HG03060 (cell line): ENCODE measurements at regions not wholly inside any gene's neighbourhood (a gene's known extent, or its start where the extent isn't known, plus 50 kb on each side); places are given as distances from the start of the nearest gene placed in this dataset.
"Not testable (repeated sequence)": the region's sequence is repeated elsewhere in the genome, so short reads cannot be mapped to it uniquely, and the experiment has no call there.

Experiments used
- ATAC-seq: cut with Tn5 transposase; IDR thresholded peaks from one replicate; pipeline ENCODE4 v1.9.1; 2021; ENCODE audit warnings: low read depth, moderate number of reproducible peaks; ENCODE audit not compliant: unreplicated experiment

GRCh38 chr5:92676215-92677165 lies 904.5 kb downstream of the NR2F1-AS1 start:
- ATAC-seq, result no peak

DNA sequence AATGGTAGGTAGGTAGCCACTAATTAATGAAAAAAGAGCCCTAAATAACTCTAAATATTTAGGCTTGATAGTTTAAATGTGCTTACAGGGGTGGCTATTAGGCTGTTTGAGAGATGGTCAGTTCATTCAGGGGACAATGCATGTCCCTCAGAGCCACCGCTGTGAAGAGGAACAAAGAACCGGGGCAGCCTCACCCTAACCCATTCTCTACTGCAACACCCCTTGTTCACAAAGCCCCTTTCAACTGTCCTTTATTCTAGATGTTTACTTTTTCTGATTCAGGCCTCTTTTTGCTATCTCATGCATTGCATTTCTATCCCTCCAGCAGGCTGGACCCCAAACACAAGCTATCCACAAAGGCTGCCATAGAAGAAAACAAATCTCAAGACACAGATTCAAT lies 906.7 kb downstream of the NR2F1-AS1 start:
- no peak for ATAC-seq

GRCh38 chr5:92665506-92665905 lies 915.5 kb downstream of the NR2F1-AS1 start:
- ATAC-seq, result no peak

GRCh38 chr5:92662741-92663140 lies 918.3 kb downstream of the NR2F1-AS1 start:
- no peak for ATAC-seq

DNA sequence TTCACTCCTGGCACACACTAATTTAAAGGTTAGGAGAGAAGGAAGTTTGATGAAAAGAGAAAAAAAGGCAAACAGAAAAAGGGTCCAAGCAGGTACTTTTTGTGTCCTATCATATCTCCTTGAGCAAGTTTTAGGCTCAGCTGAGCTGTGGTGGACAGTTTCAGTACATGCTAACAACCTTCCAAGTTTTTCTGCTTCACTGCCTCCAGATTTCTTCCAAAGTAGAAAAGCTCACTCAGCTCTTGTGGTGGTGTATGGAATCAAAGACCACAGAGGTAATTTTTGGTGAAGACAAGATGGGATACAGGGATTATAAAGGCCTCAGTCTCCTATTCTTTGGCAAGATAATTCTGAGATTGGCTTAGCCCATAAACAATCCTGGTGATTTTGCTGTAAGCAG lies 921.8 kb downstream of the NR2F1-AS1 start:
- no peak for ATAC-seq

DNA sequence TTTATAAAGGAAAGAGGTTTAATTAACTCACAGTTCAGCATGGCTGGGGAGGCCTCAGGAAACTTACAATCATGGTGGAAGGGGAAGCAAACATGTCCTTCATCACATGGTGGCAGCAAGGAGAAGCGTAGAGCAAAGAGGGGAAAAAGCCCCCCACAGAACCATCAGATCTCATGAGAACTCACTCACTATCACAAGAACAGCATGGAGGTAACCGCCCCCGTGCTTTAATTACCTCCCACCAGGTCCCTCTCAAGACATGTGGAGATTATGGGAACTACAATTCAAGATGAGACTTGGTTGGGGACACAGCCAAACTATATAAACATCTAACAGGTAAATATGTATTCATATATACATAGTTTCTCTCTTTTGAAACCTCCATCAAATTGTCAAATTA lies 926.4 kb downstream of the NR2F1-AS1 start:
- not testable (repeated sequence) for ATAC-seq

GRCh38 chr5:92653730-92654461 lies 927.1 kb downstream of the NR2F1-AS1 start:
- no peak for ATAC-seq

- no peak for ATAC-seq
Observed at GRCh38 chr5:92652756-92653155, 928.3 kb downstream of the NR2F1-AS1 start.

- ATAC-seq, result no peak
Observed at GRCh38 chr5:92644266-92644886, 936.6 kb downstream of the NR2F1-AS1 start.

GRCh38 chr5:92641031-92641962 lies 939.7 kb downstream of the NR2F1-AS1 start:
- no peak for ATAC-seq

DNA sequence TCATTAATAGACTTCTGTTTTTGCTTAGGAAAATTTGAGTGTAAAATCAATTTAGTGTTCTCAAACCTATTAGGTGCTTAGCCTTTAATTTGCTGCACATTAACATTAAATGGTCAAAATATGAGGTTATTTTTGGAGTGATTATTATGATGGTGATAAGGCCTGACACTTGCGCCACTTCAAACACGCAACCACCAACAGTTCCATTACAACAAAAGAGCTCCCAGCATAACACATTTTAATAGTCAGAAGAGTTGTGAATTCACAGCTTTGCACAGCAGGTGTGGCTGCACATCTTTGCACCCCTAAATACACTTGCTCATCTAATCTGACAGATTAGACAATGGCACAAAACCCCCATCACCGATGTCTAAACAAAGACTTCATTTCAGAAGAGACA lies 940.7 kb downstream of the NR2F1-AS1 start:
- no peak for ATAC-seq

GRCh38 chr5:92637960-92638359 lies 943.1 kb downstream of the NR2F1-AS1 start:
- no peak for ATAC-seq

DNA sequence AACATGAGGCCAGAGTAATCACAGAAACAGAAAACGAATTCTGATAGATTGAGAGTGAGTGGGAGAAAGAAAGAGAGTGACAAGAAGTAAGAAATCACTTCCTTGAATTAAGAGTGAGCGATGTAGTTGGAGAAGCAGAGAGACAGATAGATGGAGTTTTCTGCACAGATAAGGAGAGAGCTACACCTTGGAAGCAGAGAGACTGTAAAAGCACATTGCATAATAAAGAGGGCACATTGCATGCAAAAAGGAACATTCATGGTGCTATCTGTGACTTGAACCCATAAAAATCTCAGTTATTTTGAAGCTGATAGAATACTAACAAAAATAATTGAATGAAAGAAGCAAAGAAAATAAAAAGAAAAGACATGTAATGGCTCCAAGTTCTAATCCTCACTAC lies 943.8 kb downstream of the NR2F1-AS1 start:
- no peak for ATAC-seq

- ATAC-seq, result no peak
Observed at GRCh38 chr5:92635001-92635461, 946.0 kb downstream of the NR2F1-AS1 start.

DNA sequence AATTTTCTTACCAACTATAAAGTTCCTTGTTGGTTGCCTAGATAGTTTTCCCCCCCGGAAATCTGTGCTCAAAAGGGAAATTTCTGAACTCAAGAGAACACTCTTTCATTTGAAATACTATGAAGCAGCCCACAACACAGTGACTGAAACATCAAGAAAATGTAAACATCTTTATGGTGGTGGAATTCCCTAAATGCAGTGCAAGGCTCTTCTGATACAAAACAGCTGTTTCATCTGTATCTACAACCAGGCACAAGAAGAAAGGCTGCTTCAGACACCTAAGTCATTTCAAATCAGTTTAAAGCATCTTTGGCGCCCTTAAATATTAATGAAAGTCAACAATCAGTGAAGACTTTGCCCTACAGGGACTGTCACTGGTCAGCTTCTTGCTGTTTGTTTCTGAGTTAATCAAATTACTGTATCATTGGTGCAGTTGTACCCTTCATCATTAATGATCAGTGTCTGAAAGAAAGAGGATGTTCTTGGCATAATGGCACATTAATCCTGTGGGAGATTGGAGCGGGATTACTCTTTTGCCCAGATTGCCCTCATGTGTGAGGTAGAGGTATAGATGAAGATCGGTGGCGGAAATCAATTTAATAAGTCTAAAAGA lies 947.0 kb downstream of the NR2F1-AS1 start:
- ATAC-seq, result no peak

DNA sequence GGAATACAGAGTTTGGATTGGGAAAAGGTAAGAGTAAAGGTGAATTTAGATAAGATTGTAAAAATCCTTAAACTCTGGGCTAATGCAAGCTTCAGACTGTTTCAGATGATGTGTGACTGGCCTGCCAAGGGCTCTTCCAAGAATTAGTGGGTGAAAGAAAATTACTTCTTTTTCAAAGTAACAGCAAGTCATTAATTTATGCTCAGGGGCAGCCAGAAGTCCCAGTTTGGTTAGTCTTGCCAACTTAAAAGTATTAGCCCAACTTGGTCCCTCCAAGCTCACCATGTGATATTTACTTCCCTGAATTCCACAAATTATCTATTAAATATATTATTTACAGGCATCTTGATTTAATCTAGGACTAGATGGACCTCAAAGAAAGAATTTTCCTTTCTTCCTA lies 947.8 kb downstream of the NR2F1-AS1 start:
- ATAC-seq, result no peak

- ATAC-seq, result not testable (repeated sequence)
Observed at GRCh38 chr5:92631237-92631701, 949.8 kb downstream of the NR2F1-AS1 start.

DNA sequence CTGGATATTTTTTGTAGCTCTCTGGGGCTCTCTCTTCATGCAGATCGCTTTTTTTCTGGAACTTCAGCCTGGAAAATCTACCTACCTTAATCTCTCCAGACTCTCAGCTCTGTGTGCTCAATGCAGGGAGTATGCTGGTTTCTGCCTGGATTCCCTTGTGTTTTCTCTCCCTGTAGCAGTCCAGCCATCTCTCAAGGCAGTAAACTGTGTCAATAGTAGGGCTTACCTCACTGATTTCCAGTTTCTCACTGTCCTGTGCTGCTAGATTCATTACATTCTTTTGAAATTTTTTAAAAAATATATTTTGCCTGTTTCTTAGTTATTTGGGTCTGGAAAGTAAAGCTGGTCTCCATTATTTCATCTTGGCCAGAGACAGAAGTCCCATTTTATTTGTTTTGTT lies 951.4 kb downstream of the NR2F1-AS1 start:
- ATAC-seq, result no peak

DNA sequence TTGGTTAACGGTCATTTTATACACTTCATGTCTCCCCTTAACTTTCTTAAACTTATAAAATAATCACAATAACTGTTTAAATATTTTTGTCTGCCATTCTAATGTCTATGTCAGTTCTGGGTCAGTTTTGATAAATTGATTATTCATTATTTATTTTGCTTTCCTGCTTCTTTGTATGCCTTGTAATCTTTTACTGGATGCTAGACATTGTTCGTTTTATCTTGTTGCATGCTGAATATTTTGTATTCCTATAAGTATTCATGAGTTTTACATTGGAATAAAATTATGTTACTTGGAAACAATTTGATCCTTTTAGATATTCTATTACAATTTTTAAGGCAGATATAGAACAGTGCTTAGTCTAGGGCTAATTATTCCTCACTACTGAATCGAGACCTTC lies 952.0 kb downstream of the NR2F1-AS1 start:
- ATAC-seq, result no peak
